Thyroid gland (tissue), 4 donors: ENCODE measurements at regions not wholly inside any gene's neighbourhood (a gene's known extent, or its start where the extent isn't known, plus 50 kb on each side); places are given as distances from the start of the nearest gene placed in this dataset.

Experiments used
- CTCF ChIP-seq, 6 experiments: fragments of 200-600 bp in 3 of 6; fragments of 450-650 bp in 3 of 6; sonication (generic) in 3 of 6; IDR thresholded peaks; one replicate each; pipeline ENCODE4 v1.5.1; 2016 to 2019; ENCODE audit warnings: antibody characterized with exemption in 6 of 6, mild to moderate bottlenecking in 2 of 6, inconsistent platforms in 1 of 6, moderate library complexity in 1 of 6
- POLR2A ChIP-seq, 2 donors: fragments of 450-650 bp; IDR thresholded peaks; one replicate each; pipeline ENCODE4 v1.6.1; 2017; ENCODE audit warnings: antibody characterized with exemption in 2 of 2, mild to moderate bottlenecking in 2 of 2, moderate library complexity in 1 of 2

- TF ChIP-seq POLR2A (IDR thresholded peaks at IDR 0.05): no peak
- no peak for TF ChIP-seq CTCF (IDR thresholded peaks at IDR 0.05)
Measured at GRCh38 chr1:217965156-217965786, 319.8 kb upstream of the RRP15 start.
